ENCODE measurements at regions not wholly inside any gene's neighbourhood (a gene's known extent, or its start where the extent isn't known, plus 50 kb on each side); places are given as distances from the start of the nearest gene placed in this dataset.

GRCh38 chr7:41540601-41541000 lies 162.3 kb downstream of the INHBA start:
- TF ChIP-seq CTCF (IDR thresholded peaks at IDR 0.05; ENCODE audit: low read depth, low read length, missing control alignments), result no peak
- H3K4me3 ChIP-seq (replicated peaks; ENCODE audit: low read depth, low read length), result no peak overlapping the region
- DNase-seq (ENCODE audit: extremely low read depth, low read depth), result no peak

- TF ChIP-seq CTCF (IDR thresholded peaks at IDR 0.05; ENCODE audit: low read depth, low read length, missing control alignments), result no peak
- no peak overlapping the region for H3K4me3 ChIP-seq (replicated peaks; ENCODE audit: low read depth, low read length)
- no peak for DNase-seq (ENCODE audit: extremely low read depth, low read depth)
These were observed 163.8 kb downstream of the INHBA start for GRCh38 chr7:41538810-41539724.

GRCh38 chr7:41536873-41537665 lies 165.8 kb downstream of the INHBA start:
- no peak overlapping the region for H3K4me3 ChIP-seq (replicated peaks; ENCODE audit: low read depth, low read length)
- DNase-seq (ENCODE audit: extremely low read depth, low read depth), result no peak
- no peak for TF ChIP-seq CTCF (IDR thresholded peaks at IDR 0.05; ENCODE audit: low read depth, low read length, missing control alignments)

GRCh38 chr7:41536122-41536872 lies 166.6 kb downstream of the INHBA start:
- TF ChIP-seq CTCF (IDR thresholded peaks at IDR 0.05; ENCODE audit: low read depth, low read length, missing control alignments), result no peak
- no peak for DNase-seq (ENCODE audit: extremely low read depth, low read depth)
- H3K4me3 ChIP-seq (replicated peaks; ENCODE audit: low read depth, low read length), result no peak overlapping the region

- TF ChIP-seq CTCF (IDR thresholded peaks at IDR 0.05; ENCODE audit: low read depth, low read length, missing control alignments), result no peak
- H3K4me3 ChIP-seq (replicated peaks; ENCODE audit: low read depth, low read length), result no peak overlapping the region
- DNase-seq (ENCODE audit: extremely low read depth, low read depth), result no peak
These were observed 173.1 kb downstream of the INHBA start for GRCh38 chr7:41529831-41530230.

- no peak for DNase-seq (ENCODE audit: extremely low read depth, low read depth)
- H3K4me3 ChIP-seq (replicated peaks; ENCODE audit: low read depth, low read length), result no peak overlapping the region
- no peak for TF ChIP-seq CTCF (IDR thresholded peaks at IDR 0.05; ENCODE audit: low read depth, low read length, missing control alignments)
These were observed 178.0 kb downstream of the INHBA start for GRCh38 chr7:41524876-41525275.

Measured in HFF-Myc (cell line).